IMR-90 (cell line): ENCODE measurements at regions not wholly inside any gene's neighbourhood (a gene's known extent, or its start where the extent isn't known, plus 50 kb on each side); places are given as distances from the start of the nearest gene placed in this dataset.

ENCODE experiments used
- CEBPB ChIP-seq: IDR thresholded peaks from 2 replicates; pipeline ENCODE4 v1.6.1; 2012; ENCODE audit warnings: low read depth, low read length, improper control_type of control experiment
- MXI1 ChIP-seq: IDR thresholded peaks from 2 replicates; pipeline ENCODE4 v1.6.1; 2012; ENCODE audit warnings: low read depth, mild to moderate bottlenecking, low read length, moderate library complexity, borderline replicate concordance
- POLR2A ChIP-seq: IDR thresholded peaks from 2 replicates; pipeline ENCODE4 v1.6.1; 2012; ENCODE audit warnings: mild to moderate bottlenecking, low read depth, low read length
- RCOR1 ChIP-seq: IDR thresholded peaks from 2 replicates; pipeline ENCODE4 v1.6.1; 2012; ENCODE audit warnings: mild to moderate bottlenecking, low read length, improper control_type of control experiment; ENCODE audit not compliant: insufficient replicate concordance
- RFX5 ChIP-seq: IDR thresholded peaks from 2 replicates; pipeline ENCODE4 v1.8.0; 2012; ENCODE audit warnings: low read depth, mild to moderate bottlenecking, low read length, moderate library complexity
- SMC3 ChIP-seq: fragments of 150-350 bp; IDR thresholded peaks from 2 replicates; pipeline ENCODE4 v1.6.1; 2016; ENCODE audit warnings: low read depth, mild to moderate bottlenecking, antibody characterized with exemption, low read length, moderate library complexity
- TF ChIP-seq, protein P1 (sequence below): conservative IDR thresholded peaks from 2 replicates; pipeline ENCODE4 v1.5.1; 2012; ENCODE audit warnings: mild to moderate bottlenecking, low read depth, low read length, improper control_type of control experiment
- TF ChIP-seq, protein P2 (sequence below): fragments of 150-350 bp; IDR thresholded peaks from 2 replicates; pipeline ENCODE4 v1.6.1; 2017; ENCODE audit warnings: mild to moderate bottlenecking, antibody characterized with exemption, low read length, low read depth

DNA sequence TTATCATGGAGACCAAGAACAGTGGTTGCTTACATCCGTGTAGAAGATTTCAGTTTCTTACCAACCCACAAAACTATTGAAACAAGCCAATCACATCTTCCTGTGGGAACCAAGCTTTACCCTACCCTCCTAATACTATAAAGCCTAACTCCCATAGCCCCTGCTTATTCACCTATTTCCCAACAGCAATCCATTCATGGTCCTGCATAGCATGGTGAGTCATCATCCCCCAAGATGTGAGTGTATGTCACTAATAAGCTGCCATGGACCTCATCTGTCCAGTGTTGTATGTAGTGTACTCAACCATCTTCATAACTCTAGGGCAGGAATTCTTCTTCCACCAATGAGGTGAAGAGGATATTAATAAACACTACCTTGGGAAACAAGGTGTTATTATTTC is 1620.4 kb upstream of the FLRT2 start:
- TF ChIP-seq, protein P1, sequence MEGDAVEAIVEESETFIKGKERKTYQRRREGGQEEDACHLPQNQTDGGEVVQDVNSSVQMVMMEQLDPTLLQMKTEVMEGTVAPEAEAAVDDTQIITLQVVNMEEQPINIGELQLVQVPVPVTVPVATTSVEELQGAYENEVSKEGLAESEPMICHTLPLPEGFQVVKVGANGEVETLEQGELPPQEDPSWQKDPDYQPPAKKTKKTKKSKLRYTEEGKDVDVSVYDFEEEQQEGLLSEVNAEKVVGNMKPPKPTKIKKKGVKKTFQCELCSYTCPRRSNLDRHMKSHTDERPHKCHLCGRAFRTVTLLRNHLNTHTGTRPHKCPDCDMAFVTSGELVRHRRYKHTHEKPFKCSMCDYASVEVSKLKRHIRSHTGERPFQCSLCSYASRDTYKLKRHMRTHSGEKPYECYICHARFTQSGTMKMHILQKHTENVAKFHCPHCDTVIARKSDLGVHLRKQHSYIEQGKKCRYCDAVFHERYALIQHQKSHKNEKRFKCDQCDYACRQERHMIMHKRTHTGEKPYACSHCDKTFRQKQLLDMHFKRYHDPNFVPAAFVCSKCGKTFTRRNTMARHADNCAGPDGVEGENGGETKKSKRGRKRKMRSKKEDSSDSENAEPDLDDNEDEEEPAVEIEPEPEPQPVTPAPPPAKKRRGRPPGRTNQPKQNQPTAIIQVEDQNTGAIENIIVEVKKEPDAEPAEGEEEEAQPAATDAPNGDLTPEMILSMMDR = no peak
- TF ChIP-seq, protein P2, sequence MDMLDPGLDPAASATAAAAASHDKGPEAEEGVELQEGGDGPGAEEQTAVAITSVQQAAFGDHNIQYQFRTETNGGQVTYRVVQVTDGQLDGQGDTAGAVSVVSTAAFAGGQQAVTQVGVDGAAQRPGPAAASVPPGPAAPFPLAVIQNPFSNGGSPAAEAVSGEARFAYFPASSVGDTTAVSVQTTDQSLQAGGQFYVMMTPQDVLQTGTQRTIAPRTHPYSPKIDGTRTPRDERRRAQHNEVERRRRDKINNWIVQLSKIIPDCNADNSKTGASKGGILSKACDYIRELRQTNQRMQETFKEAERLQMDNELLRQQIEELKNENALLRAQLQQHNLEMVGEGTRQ = no peak
- no peak for TF ChIP-seq MXI1
- no peak for TF ChIP-seq CEBPB
- no peak for TF ChIP-seq SMC3
- TF ChIP-seq RCOR1 = no peak
- TF ChIP-seq RFX5 = no peak
- TF ChIP-seq POLR2A = no peak
